GM18858 (cell line): ENCODE measurements at regions not wholly inside any gene's neighbourhood (a gene's known extent, or its start where the extent isn't known, plus 50 kb on each side); places are given as distances from the start of the nearest gene placed in this dataset.

Experiments used
- ATAC-seq: cut with Tn5 transposase; IDR thresholded peaks from one replicate; pipeline ENCODE4 v1.9.1; 2021; ENCODE audit not compliant: unreplicated experiment

DNA sequence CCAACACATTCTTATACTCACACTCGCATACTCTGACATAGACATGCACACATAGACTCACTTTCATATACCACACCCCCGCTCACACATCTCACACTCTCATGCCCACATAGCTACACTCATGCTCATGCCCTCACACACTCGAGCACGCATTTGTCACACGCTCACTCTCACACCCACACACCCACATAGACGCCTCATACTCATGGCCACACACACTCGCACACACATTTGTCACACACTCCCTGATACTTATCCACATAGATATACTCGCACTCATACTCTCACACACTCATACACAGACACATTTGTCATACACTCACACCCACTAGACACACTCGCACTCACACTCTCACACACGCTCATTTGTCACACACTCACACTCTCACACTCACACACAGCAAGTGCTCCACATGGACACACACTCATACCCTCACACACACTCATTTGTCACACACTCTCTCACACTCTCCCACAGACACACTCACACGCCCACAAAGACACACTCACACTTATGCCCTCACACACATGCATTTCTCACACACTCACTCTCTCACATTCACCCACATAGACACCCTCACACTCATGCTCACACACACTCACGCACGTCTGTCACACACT, 50.9 kb downstream of the TNP1 start:
- ATAC-seq: no peak

GRCh38 chr2:216807857-216808272, 52.0 kb downstream of the TNP1 start:
- ATAC-seq: no peak

- ATAC-seq: no peak
These were observed 55.2 kb downstream of the TNP1 start for GRCh38 chr2:216804357-216805350.

DNA sequence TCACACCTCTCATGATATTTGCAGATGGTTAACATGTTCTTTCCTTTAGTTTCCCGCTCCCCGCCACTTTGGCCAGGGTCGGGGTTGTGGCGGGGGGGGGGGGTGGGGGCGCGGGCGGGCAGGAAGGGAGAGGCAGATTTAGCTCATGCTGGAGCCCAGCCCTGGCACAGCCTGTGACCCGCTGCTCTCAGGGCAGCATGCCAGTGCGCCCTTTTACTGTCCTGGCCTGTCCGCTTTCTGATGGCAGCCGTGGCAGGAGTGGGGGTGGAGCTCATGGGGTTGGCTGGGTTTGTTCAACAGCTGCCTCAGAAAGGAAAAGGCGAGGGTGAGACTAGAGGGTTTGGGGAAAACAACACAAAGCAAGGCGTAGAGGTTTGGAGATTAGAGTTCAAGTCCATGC, 56.1 kb downstream of the TNP1 start:
- no peak for ATAC-seq

DNA sequence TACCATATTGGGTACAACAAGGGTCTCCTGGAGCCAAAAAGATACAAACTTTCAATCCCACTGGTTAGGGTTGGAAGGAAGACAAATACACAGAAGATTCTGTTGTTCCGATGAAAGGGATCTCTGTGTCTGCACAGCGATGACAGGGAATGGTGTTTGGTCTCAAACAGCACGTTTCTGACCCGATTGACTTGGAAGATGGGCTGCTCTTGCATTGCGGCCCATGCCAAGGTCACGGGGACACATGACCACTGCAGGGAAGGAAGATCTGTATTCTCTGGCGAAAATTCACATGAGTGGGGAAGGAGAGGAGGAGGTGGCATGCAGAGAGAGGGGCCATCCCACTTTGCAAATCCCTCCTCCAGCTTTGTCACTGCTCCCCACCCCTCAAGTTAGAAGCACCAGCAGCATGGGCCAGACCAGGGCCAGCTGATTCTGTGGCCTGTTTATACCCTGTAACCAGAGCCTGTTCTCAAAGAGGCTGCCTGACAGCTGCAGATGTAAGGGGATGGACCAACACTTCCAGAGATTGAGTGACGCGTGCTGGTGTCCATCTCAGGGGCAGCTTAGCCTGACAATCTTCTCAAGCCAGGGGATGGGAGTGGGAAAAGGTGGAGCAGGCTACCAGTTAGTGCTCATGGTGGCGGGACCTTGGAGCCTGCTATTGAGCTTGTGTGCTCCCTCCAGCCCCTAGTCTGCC, 57.2 kb downstream of the TNP1 start:
- ATAC-seq: no peak

DNA sequence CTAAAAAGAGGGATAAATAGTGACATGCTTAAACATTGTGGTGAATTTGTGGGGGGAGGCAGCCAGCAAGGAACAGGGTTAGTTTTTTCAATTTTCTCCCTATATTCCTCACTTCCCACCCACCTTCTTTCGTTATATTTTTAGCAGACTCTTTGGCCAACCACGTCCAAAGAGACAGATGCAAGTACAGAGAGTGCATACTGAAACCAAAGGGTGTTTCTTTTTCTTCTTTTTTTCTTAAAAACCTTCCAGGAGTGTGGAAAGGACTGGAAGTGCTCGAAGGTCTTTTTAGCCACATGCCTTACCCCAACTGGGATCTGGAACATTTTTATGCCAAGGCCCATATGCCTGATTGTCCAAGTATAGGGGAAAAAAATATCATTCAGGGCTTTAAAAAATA, 59.0 kb downstream of the TNP1 start:
- no peak for ATAC-seq

DNA sequence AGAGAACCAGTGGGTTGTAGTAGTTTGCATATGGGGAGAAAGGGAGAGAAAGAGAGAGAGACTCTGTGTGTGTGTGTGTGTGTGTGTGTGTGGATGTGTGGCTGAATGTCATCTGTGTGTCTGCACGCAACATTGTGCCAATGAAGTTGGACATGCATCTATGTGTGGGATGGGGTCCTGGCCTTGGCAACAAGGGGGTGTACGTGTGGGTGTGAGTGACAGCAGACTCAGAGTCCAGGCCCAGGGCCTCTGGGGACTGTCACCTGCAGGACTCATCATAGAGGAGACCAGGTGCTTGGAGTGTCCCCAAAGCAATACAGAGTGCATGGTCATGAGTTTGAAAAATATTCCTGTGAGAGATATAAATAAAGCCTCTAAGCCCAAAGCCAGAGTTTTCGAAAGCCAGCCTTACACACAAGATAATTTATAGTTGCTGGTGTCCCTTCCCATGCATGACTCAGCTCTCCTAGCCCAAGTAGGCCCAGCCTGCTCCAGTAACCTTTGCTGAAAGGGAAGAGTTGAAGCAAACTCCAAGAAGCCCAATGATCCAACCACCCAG, 59.9 kb downstream of the TNP1 start:
- no peak for ATAC-seq

DNA sequence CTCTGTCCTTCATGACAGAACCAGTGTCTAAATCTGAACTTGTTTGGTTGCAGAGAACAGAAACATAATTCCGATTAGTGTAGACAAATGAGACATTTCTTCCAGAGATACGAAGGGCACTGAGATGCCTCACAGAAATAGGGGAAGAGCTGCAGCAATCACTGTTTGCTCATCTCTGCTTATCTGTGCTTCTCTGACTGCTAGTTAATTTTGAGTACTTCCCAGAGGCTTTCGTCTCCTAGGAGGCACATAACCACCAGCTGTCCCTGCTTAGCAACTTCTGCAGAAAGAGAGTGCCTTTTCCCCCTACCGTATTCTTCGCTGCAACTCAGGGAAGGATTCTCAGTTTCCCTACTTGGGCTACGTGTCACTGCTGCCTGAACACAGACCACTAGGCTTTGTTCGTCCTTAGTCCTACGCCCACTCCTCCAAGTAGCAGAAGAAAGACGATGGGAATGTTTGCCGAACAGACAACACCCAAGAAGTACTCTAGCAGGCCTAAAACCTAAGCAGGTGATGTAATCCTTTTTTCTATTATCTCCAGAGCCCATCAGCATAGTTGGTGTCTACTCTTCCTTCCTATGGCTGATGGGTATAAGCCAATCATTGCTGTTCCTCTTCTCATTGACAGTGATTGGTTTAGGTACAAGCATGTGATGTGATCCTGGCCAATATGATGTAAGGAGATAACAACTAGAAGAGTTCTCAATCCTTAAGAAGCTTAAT, 63.6 kb downstream of the TNP1 start:
- ATAC-seq: no peak

GRCh38 chr2:216793386-216793785, 66.5 kb downstream of the TNP1 start:
- no peak for ATAC-seq

GRCh38 chr2:216792222-216793021, 67.4 kb downstream of the TNP1 start:
- no peak for ATAC-seq

GRCh38 chr2:216791303-216791702, 68.6 kb downstream of the TNP1 start:
- no peak for ATAC-seq

- ATAC-seq: no peak
These were observed 70.8 kb downstream of the TNP1 start for GRCh38 chr2:216789081-216789480.

DNA sequence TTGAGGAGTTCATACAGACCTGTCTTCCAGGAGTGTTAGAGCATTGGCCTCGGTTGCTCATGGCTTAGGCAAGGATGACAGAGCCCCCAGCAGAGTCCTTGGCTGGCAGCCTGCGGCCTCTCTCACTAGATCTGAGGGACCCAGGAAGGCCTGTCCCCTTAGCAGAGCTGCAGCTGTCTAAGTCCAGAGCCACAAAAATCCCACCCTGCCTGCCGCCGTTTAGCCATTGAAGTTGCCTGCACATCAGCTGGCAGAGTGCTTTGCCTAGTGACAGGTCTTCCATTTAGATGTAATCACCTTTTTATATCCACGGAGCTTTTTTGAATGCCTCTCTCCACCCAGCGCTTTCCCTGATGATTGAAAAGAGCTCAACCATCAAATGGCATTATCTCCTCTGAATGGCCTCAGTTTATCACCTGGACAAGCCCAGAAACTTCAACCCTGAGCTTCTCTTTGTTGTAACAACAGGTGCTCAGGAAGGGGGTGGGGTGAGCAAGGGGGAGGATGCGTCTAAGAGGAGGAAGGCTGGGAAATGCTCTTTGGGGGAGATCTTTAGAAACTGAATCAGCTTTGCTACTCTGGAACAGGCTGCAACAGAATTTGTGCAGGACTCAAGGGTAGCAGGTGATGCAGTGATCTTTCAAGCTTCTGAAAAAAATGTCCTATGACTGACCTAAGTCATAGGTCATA, 71.9 kb downstream of the TNP1 start:
- ATAC-seq: no peak

DNA sequence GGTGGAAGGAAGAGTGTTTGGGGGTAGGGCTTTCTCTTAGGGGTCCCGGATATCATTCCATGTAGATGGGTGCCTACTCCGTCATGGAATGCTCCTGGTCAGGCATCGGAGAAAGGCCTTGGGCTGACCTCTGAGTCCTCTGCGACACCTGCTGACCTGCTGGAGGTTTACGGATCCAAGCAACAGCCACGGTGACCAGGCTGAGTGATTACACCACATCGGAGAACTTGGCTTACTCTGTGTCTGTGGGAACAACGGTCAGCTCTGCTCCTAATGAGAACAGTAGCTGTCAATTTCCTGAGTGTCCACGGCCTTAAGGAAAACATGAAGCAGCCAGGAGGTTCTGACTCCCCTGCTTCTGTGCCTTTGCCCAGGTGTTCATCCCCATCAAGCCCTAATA, 73.2 kb downstream of the TNP1 start:
- no peak for ATAC-seq

GRCh38 chr2:216784456-216784855, 75.4 kb downstream of the TNP1 start:
- no peak for ATAC-seq

GRCh38 chr2:216781709-216782108, 78.2 kb downstream of the TNP1 start:
- ATAC-seq: no peak

GRCh38 chr2:216780843-216781242, 79.0 kb downstream of the TNP1 start:
- ATAC-seq: no peak

- ATAC-seq: peak; percentile 92
These were observed 82.1 kb downstream of the TNP1 start for GRCh38 chr2:216777637-216778273.
